ENCODE measurements at regions not wholly inside any gene's neighbourhood (a gene's known extent, or its start where the extent isn't known, plus 50 kb on each side); places are given as distances from the start of the nearest gene placed in this dataset.
A peak's percentile ranks its signal among the peaks of the same experiment; 100 is the strongest.
"Not testable (repeated sequence)": the region's sequence is repeated elsewhere in the genome, so short reads cannot be mapped to it uniquely, and the experiment has no call there.

DNA sequence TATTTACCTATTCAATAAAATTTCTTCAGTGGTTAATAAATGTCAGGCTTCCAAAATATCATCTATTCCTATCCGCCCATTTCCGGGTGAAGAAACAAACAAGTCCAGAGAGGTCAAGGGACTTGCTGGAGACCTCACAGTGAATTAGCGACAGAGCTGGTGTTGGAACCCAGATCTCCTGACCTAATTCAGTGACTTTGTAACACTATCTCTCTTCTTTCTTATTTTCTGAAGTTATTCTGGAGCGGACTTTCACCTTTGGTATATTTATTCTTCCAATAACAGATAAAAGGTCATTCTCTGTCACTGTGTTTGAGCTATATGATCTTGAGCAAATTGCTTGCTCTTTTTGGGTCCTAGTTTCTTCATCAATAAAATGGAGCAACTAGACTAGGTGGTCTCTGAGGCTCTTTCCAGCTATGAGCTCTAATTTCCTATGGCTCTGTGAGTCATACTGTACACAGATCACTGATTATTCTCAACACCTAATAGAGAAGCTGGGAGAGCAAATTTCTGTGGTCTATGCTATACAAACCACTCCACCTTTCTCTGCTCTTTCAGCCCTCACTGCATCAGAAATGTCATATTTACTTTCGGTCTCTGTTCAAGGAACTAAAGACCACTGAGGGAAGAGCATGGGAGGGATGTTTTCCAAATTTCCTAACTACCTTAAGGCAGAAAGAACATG lies 113.2 kb upstream of the IGSF1 start:
- H3K4me3 Mint-ChIP-seq (ENCODE audit: low read depth), result no peak overlapping the region
- TF ChIP-seq, protein P1, sequence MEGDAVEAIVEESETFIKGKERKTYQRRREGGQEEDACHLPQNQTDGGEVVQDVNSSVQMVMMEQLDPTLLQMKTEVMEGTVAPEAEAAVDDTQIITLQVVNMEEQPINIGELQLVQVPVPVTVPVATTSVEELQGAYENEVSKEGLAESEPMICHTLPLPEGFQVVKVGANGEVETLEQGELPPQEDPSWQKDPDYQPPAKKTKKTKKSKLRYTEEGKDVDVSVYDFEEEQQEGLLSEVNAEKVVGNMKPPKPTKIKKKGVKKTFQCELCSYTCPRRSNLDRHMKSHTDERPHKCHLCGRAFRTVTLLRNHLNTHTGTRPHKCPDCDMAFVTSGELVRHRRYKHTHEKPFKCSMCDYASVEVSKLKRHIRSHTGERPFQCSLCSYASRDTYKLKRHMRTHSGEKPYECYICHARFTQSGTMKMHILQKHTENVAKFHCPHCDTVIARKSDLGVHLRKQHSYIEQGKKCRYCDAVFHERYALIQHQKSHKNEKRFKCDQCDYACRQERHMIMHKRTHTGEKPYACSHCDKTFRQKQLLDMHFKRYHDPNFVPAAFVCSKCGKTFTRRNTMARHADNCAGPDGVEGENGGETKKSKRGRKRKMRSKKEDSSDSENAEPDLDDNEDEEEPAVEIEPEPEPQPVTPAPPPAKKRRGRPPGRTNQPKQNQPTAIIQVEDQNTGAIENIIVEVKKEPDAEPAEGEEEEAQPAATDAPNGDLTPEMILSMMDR (IDR thresholded peaks at IDR 0.05; ENCODE audit: unreplicated experiment), result no peak
- no peak for DNase-seq (ENCODE audit: low spot score, unreplicated experiment)
- H3K4me1 Mint-ChIP-seq (ENCODE audit: low read depth), result peaks cover 11% of the 10 kb centered on the region
- H3K36me3 Mint-ChIP-seq (ENCODE audit: insufficient read depth), result peaks cover 2% of the 10 kb centered on the region
- H3K27me3 Mint-ChIP-seq, result no peaks in the 10 kb centered on the region
- H3K27ac Mint-ChIP-seq, result no peak overlapping the region
- H3K9me3 Mint-ChIP-seq (ENCODE audit: low read depth), result no peaks in the 10 kb centered on the region

DNA sequence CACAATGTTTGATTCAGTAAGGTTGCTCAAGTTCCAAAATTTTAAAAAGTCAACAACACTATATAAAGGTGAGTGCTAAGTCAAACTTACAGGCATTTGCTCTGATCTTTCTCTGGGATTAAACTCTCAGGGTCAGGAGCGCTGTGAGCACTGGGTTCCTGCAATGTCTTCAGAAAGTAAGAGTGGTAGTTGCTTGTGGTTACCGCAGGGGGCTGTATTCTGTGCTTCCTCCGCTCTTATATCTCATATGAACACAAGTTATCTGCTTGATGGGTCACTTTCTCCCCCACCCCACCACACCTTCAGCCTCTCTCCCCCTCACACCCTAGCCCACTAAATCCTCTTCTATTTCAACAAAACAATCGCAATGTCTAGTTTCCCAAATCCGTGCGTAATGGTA lies 116.4 kb upstream of the IGSF1 start:
- no peak overlapping the region for H3K4me3 Mint-ChIP-seq (ENCODE audit: low read depth)
- peaks cover 11% of the 10 kb centered on the region for H3K4me1 Mint-ChIP-seq (ENCODE audit: low read depth)
- no peak overlapping the region for H3K27ac Mint-ChIP-seq
- no peak for DNase-seq (ENCODE audit: low spot score, unreplicated experiment)
- H3K36me3 Mint-ChIP-seq (ENCODE audit: insufficient read depth), result no peaks in the 10 kb centered on the region
- TF ChIP-seq, protein P1 (IDR thresholded peaks at IDR 0.05; ENCODE audit: unreplicated experiment), result peak; percentile 38
- no peaks in the 10 kb centered on the region for H3K9me3 Mint-ChIP-seq (ENCODE audit: low read depth)
- no peaks in the 10 kb centered on the region for H3K27me3 Mint-ChIP-seq

DNA sequence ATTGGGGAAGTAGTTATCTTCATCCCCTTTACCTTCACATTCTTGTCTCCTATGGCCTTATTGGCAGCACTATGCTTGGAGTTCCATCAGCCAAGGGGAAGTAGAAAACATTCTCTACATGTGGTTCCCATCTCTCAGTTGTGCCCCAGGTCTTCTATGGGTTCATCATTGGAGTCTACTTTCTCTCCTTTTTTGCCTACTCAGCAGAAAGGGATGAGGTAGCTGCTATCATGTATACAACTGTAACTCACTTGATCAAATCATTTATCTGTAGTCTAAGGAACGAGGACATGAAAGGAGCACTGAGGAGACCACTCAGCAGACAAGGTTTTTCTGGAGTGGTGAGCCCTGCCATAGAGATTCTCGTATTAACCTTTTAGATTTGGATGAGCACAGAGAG lies 119.0 kb upstream of the OR13H1 start:
- Mint-ChIP-seq H3K4me1 (ENCODE audit: low read depth) (no peaks in the 10 kb centered on the region), H3K36me3 (ENCODE audit: insufficient read depth) (peaks cover 2% of the 10 kb centered on the region)

DNA sequence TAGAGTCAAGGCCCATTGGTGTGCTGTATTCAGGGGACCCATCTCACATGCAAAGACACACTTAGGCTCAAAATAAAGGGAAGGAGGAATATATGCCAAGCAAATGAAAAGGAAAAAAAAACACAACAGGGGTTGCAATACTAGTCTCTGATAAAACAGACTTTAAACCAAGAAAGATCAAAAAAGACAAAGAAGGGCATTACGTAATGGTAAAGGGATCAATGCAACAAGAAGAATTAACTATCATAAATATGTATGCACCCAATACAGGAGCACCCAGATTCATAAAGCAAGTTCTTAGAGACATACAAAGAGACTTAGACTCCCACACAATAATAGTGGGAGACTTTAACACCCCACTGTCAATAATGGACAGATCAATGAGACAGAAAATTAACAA lies 113.4 kb upstream of the OR13H1 start:
- not testable (repeated sequence) for DNase-seq (ENCODE audit: low spot score, unreplicated experiment); H3K27ac Mint-ChIP-seq; H3K4me3 Mint-ChIP-seq (ENCODE audit: low read depth); H3K4me1 Mint-ChIP-seq (ENCODE audit: low read depth); H3K27me3 Mint-ChIP-seq
- Mint-ChIP-seq H3K36me3 (ENCODE audit: insufficient read depth) (peaks cover 13% of the 10 kb centered on the region), H3K9me3 (ENCODE audit: low read depth) (peaks cover 30% of the 10 kb centered on the region)

More for the DNA sequence above, 119.0 kb upstream of the OR13H1 start:
- no peaks in the 10 kb centered on the region for H3K27me3 Mint-ChIP-seq
- TF ChIP-seq, protein P1 (IDR thresholded peaks at IDR 0.05; ENCODE audit: unreplicated experiment), result no peak
- no peak overlapping the region for H3K4me3 Mint-ChIP-seq (ENCODE audit: low read depth)
- DNase-seq (ENCODE audit: low spot score, unreplicated experiment), result no peak
- peaks cover 6% of the 10 kb centered on the region for H3K9me3 Mint-ChIP-seq (ENCODE audit: low read depth)
- no peak overlapping the region for H3K27ac Mint-ChIP-seq

DNA sequence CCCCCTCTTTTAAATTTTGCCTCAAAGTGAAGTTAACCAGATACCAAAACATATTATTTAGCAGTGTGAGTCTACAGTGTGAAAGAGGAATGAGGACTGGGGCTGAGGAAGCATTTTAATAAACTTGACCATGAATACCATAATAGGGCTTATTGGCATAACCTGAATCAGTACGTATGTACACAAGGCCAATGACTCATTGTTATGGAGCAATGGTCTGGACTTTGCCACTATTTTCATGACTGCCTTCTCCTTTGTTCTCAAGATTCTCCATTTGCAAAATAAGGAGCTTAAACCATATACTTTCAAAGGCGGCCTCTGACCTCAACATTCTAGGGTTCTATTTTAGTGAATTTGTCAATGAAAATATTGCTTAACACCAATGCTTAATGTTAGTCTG lies 102.8 kb upstream of the OR13H1 start:
- peaks cover 4% of the 10 kb centered on the region for H3K9me3 Mint-ChIP-seq (ENCODE audit: low read depth)
- DNase-seq (ENCODE audit: low spot score, unreplicated experiment), result no peak
- TF ChIP-seq, protein P1 (IDR thresholded peaks at IDR 0.05; ENCODE audit: unreplicated experiment), result no peak
- peaks cover 2% of the 10 kb centered on the region for H3K36me3 Mint-ChIP-seq (ENCODE audit: insufficient read depth)
- H3K4me3 Mint-ChIP-seq (ENCODE audit: low read depth), result no peak overlapping the region
- H3K27ac Mint-ChIP-seq, result no peak overlapping the region
- H3K27me3 Mint-ChIP-seq, result no peaks in the 10 kb centered on the region
- no peaks in the 10 kb centered on the region for H3K4me1 Mint-ChIP-seq (ENCODE audit: low read depth)

DNA sequence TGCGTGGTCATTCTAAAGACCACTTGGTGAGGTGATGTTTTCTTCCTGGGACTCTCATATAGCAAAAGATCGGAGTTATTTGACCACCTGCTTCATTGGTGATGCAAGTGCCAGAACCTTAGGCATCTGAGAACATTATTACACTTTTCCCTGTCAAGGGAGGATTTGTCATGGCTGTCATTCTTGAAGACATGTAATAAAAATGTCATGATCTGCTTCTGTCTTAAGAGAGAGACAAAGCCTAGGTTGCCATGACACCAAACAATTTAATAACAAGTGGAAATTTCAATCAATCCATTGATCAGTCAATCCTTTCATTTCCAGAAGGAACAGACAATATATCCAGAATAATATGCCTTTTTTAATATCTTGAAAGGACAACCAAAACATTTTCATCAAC lies 97.9 kb upstream of the OR13H1 start:
- Mint-ChIP-seq H3K9me3 (ENCODE audit: low read depth) (peaks cover 9% of the 10 kb centered on the region), H3K4me3 (ENCODE audit: low read depth) (no peak overlapping the region), H3K4me1 (ENCODE audit: low read depth) (no peaks in the 10 kb centered on the region), H3K27me3 (no peaks in the 10 kb centered on the region), H3K27ac (no peak overlapping the region), H3K36me3 (ENCODE audit: insufficient read depth) (peaks cover 9% of the 10 kb centered on the region)
- DNase-seq (ENCODE audit: low spot score, unreplicated experiment), result no peak
- TF ChIP-seq, protein P1 (IDR thresholded peaks at IDR 0.05; ENCODE audit: unreplicated experiment), result no peak

DNA sequence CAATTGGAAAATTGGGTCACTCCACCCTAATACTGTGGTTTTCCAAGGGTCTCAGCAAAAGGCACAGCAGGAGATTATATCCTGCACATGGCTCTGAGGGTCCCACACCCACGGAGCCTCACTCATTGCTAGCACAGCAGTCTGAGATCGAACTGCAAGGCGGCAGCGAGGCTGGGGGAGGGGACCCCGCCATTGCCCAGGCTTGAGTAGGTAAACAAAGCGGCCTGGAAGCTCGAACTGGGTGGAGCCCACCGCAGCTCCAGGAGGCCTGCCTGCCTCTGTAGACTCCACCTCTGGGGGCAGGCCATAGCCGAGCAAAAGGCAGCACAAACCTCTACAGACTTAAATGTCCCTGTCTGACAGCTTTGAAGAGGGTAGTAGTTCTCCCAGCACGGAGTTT lies 82.0 kb upstream of the OR13H1 start:
- H3K9me3 Mint-ChIP-seq (ENCODE audit: low read depth), result peaks cover 41% of the 10 kb centered on the region
- not testable (repeated sequence) for DNase-seq (ENCODE audit: low spot score, unreplicated experiment); H3K27ac Mint-ChIP-seq; H3K4me3 Mint-ChIP-seq (ENCODE audit: low read depth); H3K27me3 Mint-ChIP-seq; H3K4me1 Mint-ChIP-seq (ENCODE audit: low read depth)
- H3K36me3 Mint-ChIP-seq (ENCODE audit: insufficient read depth), result peaks cover 43% of the 10 kb centered on the region

DNA sequence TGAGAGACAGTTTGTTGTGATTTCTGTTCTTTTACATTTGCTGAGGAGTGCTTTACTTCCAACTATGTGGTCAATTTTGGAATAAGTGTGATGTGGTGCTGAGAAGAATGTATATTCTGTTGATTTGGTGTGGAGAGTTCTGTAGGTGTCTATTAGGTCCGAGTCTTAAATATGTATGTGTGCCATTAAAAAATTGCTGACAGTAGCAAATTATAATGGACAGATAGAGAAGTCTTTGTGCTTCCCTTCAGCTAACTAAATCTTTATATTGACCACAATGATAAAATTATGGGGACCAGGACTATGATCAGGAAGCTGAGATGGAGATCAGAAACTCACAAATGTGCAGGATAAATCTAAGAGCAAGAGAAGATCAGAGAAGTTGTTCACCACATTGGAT lies 70.1 kb upstream of the OR13H1 start:
- not testable (repeated sequence) for H3K4me1 Mint-ChIP-seq (ENCODE audit: low read depth); DNase-seq (ENCODE audit: low spot score, unreplicated experiment); H3K4me3 Mint-ChIP-seq (ENCODE audit: low read depth); H3K27me3 Mint-ChIP-seq; H3K27ac Mint-ChIP-seq
- peaks cover 18% of the 10 kb centered on the region for H3K36me3 Mint-ChIP-seq (ENCODE audit: insufficient read depth)
- peaks cover 18% of the 10 kb centered on the region for H3K9me3 Mint-ChIP-seq (ENCODE audit: low read depth)
